ENCODE measurements at regions not wholly inside any gene's neighbourhood (a gene's known extent, or its start where the extent isn't known, plus 50 kb on each side); places are given as distances from the start of the nearest gene placed in this dataset.

DNA sequence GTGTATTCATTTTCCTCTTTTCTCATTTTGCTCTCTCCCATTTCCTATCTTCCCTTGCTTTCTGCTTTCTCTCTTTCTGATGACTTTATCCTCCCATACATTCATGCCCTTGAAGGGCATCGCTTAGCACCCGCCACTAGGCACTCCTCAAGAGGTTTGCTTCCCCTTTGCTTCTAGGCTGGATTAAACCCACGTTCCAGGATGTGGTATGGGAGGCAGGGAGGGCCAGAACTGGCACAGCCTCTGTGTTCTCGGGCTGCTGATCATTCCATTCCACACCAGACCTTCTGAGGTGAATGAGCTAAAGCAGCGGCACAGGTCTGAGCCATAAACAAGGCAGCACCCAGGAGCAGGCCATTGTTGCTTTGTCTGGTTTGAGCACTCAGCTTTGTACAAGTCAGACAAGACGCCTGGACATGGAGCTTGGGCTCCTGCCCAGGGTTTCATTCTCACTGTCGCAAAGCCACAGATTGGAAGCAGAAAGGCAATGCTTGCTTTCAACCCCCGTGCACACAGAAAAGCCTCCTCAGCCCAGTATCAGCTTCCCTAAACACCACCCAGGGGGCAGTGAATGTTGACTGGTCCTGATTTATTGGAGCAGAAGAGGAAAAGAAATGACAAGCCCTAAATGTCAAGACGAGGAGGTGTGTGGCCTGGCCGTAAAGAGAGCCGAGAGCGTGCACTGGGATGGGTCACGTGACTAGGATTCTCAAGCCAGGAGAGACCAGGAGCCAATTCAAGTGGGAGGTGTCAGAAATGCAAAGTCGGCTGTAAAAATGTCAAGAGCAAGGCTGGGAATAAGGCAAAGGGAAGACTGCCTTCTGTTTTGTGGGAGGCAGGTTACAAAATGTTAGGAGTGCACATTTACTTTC lies 218.0 kb upstream of the SERP2 start:
- no peaks in the 10 kb centered on the region for H3K9me3 Mint-ChIP-seq
- H3K27ac Mint-ChIP-seq, result no peak overlapping the region
- ATAC-seq (no peak), DNase-seq (ENCODE audit: low spot score in 2 of 2) (no peak)
- no peaks in the 10 kb centered on the region for H3K36me3 Mint-ChIP-seq

DNA sequence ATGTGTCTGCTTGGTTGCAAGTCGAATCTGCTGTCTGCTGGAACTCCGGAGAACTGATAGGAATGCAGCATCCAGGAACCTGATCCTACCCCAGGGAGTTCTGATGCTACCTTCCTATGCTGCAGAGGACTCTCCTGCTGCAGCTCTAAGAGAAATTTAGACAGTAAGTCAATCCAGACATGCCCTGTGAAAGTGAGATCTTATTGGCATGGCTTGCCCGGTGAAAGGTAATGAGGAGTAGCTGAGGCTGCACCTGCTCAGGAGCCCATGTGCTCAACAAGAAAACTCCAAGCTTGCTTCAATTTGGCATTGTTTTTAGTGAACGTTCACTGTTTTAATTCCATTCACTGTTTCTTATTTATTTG lies 217.3 kb upstream of the SERP2 start:
- Mint-ChIP-seq H3K27ac (no peak overlapping the region), H3K9me3 (no peaks in the 10 kb centered on the region), H3K36me3 (no peaks in the 10 kb centered on the region)
- ATAC-seq, result no peak
- DNase-seq (ENCODE audit: low spot score in 2 of 2), result no peak

DNA sequence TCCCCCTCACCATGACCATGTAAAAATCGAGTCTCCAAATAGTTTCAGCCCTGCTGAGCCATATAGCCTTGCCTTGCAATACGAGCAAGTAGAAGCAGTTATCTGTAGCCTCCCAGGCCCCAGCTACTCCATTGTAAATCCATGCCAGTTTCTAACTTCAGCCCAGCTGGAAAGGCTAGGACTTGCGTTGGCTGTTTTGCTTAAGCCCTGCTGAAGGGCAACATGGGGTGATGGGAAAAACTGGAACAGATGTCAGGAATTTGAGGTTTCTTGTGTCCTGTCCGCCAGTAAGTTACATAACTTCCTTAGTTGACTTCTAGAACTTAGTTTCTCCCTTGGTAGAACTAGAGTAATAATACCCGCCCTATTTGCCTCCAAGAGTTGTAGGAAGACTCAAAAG lies 216.0 kb upstream of the SERP2 start:
- no peaks in the 10 kb centered on the region for H3K36me3 Mint-ChIP-seq
- no peaks in the 10 kb centered on the region for H3K9me3 Mint-ChIP-seq
- H3K27ac Mint-ChIP-seq, result no peak overlapping the region
- ATAC-seq (no peak), DNase-seq (ENCODE audit: low spot score in 2 of 2) (no peak)

DNA sequence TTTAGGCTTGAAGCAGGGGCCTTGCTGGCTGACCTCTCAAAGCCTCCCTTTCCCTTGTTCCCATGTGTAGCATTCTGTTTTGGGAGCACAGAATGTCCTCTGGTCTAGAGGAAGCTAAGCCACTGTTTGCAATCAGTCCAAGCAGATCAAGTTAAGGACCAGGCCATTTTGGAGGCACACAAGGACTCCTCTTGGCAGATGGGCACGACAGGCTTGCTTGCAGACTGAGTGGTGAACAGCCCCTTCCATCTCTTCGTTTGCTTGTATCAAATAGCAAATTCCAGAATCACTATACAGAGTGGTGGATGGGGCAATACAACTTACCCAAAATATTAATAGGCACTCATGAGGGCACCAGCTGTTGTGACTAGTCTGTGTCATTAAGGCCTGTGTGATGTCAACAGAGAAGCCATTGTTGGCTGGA lies 215.5 kb upstream of the SERP2 start:
- Mint-ChIP-seq H3K9me3 (no peaks in the 10 kb centered on the region), H3K36me3 (no peaks in the 10 kb centered on the region), H3K27ac (no peak overlapping the region)
- no peak for DNase-seq (ENCODE audit: low spot score in 2 of 2)
- no peak for ATAC-seq

DNA sequence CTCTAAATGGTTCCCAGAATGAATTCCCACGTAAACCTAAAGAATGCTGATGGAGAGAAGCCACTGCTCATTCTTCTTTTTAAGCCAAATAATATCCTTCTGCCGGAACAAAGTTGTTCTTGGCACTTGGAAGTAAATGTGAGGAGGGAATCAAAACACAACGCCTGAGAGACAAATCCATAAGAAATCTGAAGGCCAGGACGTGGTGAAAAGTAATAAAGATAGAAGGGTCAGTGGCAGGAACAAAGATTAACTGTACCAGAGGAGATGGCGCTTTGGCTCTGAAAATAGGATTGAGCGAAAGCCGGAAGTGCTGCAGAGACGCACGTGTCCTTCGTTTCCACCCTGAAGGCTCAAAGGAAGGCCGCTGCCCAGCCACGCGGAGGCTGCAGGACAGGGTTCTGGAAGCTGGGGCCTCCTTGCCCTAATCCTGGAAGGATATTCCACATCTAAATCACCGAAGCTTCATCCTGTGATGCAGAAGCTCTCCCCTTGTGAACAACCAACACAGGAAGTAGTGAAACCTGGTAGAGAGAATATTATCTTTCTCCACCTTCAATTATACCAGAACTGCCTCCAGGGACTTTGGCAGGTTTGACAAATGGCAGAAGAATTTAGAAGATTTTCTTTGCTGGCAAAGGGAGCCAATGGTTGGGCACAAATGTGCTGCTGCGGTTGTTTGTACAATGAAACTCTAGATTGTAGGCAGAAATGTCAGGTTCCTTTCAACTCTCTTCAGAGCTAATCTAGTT lies 214.6 kb upstream of the SERP2 start:
- Mint-ChIP-seq H3K27ac (no peak overlapping the region), H3K36me3 (no peaks in the 10 kb centered on the region), H3K9me3 (no peaks in the 10 kb centered on the region)
- DNase-seq (ENCODE audit: low spot score in 2 of 2) (no peak), ATAC-seq (no peak)

DNA sequence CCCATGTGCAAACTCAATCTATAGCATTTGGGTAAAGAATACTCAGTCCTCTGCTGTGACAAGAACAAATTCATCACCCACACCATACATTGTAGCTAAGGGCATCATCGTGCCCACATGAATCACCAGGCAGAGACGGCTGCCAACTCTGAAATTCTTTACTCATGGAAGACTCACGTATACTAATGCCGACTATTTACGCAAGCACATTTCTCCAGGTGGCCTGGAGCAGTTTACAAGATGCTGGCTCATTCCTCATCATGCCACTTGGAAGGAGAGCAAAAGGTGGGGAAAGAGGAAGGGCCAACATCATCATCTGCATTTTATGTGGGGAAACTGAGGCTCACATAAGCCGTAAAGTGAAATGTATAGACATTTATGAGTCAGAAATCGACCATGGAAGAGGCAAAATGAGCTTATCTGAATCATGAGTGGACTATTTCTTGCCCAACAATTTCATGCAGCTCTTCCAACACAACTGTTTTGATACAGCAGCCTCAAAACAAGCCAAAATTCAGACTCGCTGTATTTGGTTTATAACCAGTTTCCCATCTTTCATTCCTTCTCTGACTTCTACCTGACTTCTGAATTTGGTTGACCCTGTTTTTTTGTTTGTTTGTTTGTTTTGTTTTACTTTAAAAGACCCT lies 213.9 kb upstream of the SERP2 start:
- Mint-ChIP-seq H3K36me3 (no peaks in the 10 kb centered on the region), H3K27ac (no peak overlapping the region), H3K9me3 (no peaks in the 10 kb centered on the region)
- ATAC-seq, result no peak
- DNase-seq (ENCODE audit: low spot score in 2 of 2), result no peak

DNA sequence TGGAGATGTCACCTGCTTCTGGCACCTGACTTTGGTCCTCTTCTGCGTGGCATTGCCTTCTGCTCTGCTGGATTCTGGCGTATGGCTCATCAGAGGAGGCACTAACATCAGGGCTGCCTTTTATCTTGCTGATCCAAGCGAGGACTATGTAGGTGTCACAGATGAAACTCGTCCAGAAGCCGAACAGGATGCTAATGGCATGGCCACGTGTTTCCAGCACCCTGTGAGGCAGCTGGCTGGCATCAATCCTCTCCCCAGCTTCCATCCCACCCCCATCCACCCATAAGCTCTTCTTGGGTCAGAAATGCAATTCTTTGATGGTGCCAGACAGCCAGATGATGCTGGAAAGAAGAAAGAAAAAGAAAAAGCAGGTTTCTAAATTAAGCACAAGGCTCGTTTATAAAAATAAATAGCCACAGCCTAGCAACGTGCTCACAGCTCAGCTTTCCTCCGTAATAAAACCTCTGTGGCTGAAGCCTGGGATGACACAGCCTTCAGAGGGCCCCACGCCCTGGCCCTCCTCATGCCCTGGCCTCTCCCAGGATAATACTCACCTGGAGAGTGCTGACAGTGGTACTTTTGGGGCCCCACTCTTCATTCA lies 212.9 kb upstream of the SERP2 start:
- ATAC-seq (no peak), DNase-seq (ENCODE audit: low spot score in 2 of 2) (no peak)
- no peaks in the 10 kb centered on the region for H3K36me3 Mint-ChIP-seq
- no peak overlapping the region for H3K27ac Mint-ChIP-seq
- H3K9me3 Mint-ChIP-seq, result no peaks in the 10 kb centered on the region

DNA sequence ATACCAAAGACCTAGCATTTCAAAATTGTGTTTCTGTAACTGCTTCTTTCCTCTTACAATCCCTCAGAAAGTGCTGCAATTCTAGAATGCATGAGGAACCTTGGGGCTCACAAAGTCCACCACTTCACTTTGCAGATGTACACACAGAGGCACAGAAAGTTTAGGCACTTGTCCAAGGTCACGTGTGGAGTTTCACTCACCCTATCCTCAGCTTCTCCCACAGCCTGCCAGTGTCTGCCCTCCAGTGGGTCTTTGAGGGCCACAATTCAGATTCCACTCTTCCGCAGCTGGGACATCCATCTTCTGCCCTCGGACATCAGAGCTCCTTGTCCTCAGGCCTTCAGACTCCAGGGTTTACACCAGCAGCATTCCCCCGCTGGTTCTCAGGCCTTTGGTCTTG lies 210.5 kb upstream of the SERP2 start:
- Mint-ChIP-seq H3K9me3 (no peaks in the 10 kb centered on the region), H3K36me3 (no peaks in the 10 kb centered on the region), H3K27ac (no peak overlapping the region)
- no peak for ATAC-seq
- no peak for DNase-seq (ENCODE audit: low spot score in 2 of 2)

DNA sequence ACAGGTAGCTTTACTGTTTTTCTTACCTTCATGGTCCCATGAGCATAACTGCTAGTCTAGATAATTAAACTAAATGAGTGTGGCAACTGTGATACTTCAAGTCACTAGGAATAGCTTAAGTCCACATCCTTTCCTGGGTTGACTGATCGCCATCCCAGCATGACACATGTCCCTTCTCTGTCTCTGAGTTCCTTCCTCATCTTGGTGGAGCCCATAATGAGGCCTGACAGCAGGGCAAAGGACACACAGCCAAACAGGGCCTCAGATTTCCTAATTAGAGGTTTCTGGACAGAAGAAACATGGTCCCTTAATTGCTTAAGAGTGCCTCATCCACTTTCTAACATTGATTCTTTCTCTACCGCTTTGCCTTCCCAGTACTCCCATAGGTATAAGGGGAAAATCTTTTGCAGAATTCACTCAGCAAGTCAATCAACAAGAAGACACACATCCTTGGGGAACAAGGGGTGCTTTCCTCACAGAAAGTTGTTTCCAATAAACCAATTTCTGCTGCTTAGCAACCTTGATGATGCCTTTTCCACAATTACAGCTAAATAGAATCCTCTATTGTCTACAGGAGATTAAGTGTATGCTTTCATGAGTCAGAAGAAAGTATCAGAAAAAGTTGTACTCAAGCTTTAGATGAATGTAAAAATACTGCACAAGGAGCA lies 208.3 kb upstream of the SERP2 start:
- ATAC-seq (no peak), DNase-seq (ENCODE audit: low spot score in 2 of 2) (no peak)
- H3K27ac Mint-ChIP-seq, result no peak overlapping the region
- H3K9me3 Mint-ChIP-seq, result no peaks in the 10 kb centered on the region
- no peaks in the 10 kb centered on the region for H3K36me3 Mint-ChIP-seq

DNA sequence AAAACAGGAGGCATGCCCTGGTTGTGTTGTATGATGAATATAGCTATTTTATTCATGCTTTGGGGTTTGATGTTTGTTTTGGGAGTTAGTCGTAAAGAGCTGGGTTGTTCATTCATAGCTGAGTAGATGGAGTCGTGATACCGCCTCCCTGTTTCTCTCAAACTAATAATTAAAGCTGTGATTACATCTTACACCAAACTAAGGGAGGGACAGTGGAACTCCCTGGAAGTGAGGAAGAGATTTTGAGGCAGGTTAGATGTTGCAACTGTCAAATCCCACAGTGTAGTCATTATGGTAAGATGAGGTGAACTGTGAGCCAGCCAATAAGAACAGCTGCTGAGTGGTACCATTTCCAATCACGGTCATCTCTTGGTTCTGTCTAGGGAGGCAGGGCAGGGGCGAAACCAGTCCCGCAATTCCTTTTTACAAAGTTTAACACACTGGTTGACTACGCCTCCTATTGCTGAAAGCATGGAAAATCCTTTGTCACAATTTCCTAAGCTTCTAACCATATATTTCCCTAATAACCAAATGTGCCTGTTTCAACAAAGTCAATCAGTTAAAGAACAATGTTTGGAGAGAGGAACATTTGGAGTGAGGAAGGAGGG lies 207.6 kb upstream of the SERP2 start:
- no peak for DNase-seq (ENCODE audit: low spot score in 2 of 2)
- no peak for ATAC-seq
- Mint-ChIP-seq H3K36me3 (no peaks in the 10 kb centered on the region), H3K9me3 (no peaks in the 10 kb centered on the region), H3K27ac (no peak overlapping the region)

DNA sequence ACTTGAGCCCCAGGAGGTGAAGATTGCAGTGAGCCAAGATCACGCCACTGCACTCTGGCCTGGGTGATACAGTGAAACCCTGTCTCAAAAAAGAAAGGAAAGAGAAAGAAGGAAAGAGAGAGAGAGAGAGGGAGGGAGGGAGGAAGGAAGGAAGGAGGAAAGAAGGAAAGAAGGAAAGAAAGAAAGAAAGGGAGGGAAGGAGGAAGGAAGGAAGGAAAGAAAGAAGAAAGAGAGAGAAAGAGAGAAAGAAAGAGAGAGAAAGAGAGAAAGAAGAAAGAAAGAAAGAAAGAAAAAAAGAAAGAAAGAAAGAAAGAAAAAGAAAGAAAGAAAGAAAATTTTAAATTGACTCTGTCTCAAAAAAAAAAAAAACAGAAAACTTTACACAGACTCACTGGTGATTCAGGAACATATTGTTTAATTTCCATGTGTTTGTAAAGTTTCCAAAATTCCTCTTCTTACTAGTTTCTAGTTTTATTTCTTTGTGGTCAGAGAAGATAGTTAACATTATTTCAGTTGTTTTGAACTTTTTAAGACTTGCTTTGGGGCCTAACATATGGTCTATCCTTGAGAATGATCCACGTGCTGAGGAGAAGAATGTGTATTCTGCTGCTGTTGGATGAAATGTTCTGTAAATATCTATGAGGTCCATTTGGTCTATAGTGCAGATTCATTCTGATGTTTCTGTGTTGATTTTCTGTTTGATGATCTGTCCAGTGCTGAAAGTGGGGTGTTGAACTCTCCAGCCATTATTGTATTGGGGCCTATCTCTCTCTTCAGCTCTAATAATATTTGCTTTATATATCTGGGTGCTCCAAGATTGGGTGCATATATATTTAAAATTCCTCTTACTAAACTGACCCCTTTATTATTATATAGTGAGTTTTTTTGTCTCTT lies 204.4 kb upstream of the SERP2 start:
- Mint-ChIP-seq H3K27ac (no peak overlapping the region), H3K36me3 (no peaks in the 10 kb centered on the region), H3K9me3 (no peaks in the 10 kb centered on the region)
- DNase-seq (ENCODE audit: low spot score in 2 of 2) (no peak), ATAC-seq (no peak)

DNA sequence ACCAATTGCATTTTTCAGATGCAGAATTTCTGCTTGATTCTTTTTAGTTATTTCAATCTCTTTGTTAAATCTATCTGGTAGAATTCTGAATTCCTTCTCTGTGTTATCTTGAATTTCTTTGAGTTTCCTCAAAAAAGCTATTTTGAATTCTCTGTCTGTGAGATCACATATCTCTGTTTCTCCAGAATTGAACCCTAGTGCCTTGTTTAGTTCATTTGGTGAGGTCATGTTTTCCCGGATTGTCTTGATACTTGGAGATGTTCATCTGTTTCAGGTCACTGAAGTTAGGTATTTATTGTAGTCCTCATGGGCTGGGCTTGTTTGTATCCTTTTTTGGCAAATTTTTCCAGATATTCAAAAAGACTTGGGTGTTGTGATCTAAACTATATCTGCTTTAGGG lies 202.9 kb upstream of the SERP2 start:
- Mint-ChIP-seq H3K27ac (no peak overlapping the region), H3K36me3 (no peaks in the 10 kb centered on the region), H3K9me3 (no peaks in the 10 kb centered on the region)
- DNase-seq (ENCODE audit: low spot score in 2 of 2) (no peak), ATAC-seq (no peak)

DNA sequence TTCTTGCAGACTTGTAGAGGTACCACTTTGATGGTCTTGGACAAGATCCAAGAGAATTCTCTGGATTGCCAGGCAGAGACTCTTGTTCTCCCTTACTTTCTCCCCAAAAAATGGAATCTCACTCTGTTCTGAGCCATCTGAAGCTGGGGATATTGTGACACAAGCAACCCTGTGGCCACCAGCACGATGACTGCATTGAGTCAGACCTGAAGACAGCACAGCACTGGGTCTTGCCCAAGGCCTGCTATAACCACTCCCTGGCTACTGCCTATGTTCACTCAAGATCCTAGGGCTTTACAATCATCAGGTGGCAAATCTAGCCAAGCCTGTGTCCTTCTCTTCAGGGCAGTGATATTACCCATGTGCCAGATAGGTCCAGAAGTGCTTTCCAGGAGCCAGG lies 202.5 kb upstream of the SERP2 start:
- DNase-seq (ENCODE audit: low spot score in 2 of 2) (no peak), ATAC-seq (no peak)
- Mint-ChIP-seq H3K9me3 (no peaks in the 10 kb centered on the region), H3K36me3 (no peaks in the 10 kb centered on the region), H3K27ac (no peak overlapping the region)

DNA sequence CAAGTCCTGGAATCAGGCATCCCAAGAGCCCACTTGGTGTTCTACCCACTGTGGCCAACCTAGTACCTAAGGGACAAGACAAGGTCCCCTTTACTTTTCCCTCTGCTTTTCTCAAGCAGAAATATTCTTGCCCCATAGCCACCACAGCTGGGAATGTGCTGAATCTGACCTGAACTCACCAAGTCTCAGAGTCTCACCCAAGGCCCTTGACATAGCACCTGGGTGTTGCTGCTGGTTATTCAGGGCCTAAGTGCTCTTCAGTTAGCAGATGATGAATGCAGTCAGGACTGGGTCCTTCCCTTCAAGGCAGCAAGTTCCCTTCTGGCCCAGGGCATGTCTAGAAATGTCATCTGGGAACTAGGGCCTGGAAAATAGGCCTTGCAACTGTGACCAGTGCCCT lies 201.8 kb upstream of the SERP2 start:
- no peak overlapping the region for H3K27ac Mint-ChIP-seq
- H3K36me3 Mint-ChIP-seq, result no peaks in the 10 kb centered on the region
- DNase-seq (ENCODE audit: low spot score in 2 of 2) (no peak), ATAC-seq (no peak)
- H3K9me3 Mint-ChIP-seq, result no peaks in the 10 kb centered on the region

DNA sequence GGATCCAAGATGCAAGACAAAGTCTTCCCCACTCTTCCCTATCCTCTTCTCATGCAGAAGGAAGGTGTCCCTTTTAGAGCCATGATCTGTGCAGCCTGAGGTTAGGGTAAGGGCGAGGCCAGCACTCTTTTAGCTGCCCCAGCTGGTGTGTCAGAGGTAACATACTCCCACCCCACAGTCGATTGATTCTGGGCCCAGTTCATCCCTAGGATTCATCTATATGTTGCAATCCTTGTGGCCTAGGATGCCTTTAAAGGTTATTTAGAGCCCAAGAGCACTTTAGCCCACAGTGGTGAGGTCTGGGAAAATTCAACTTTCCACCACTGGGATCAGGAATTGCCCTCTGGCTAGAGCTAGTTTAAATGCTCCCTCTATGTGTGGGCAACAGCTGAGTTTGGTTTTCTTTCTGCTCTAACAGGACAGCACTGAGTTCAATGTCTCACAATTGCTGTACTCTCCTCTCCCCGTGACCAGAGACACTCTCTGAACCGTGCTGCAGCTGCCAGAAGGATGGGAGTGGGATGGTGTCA lies 201.3 kb upstream of the SERP2 start:
- ATAC-seq (no peak), DNase-seq (ENCODE audit: low spot score in 2 of 2) (no peak)
- Mint-ChIP-seq H3K9me3 (no peaks in the 10 kb centered on the region), H3K36me3 (no peaks in the 10 kb centered on the region), H3K27ac (no peak overlapping the region)
